GM23338 (cell line): ENCODE measurements at regions not wholly inside any gene's neighbourhood (a gene's known extent, or its start where the extent isn't known, plus 50 kb on each side); places are given as distances from the start of the nearest gene placed in this dataset.

Source experiments
- CTCF ChIP-seq, 2 experiments: fragments of 200-600 bp in 1 of 2; sonication (generic) in 1 of 2; conservative IDR thresholded peaks; 2 replicates each; pipeline versions ENCODE4 v1.5.1 to v1.6.1; 2016 to 2017; ENCODE audit warnings: antibody characterized with exemption in 2 of 2, low read depth in 2 of 2, mild to moderate bottlenecking in 2 of 2, moderate library complexity in 1 of 2
- EZH2 ChIP-seq: fragments of 200-600 bp; sonication (generic); IDR thresholded peaks from one replicate; pipeline ENCODE4 v1.8.0; 2017; ENCODE audit warnings: antibody characterized with exemption, mild to moderate bottlenecking, low read depth; ENCODE audit not compliant: unreplicated experiment
- REST ChIP-seq: IDR thresholded peaks from one replicate; pipeline ENCODE4 v1.6.1; 2018; ENCODE audit warnings: antibody characterized with exemption; ENCODE audit not compliant: unreplicated experiment

- TF ChIP-seq CTCF (conservative IDR thresholded peaks at IDR 0.05; ENCODE audit: low read depth in 2 of 2) (no peak), REST (no peak), EZH2 (no peak)
Measured at GRCh38 chr5:67935908-67936566, 279.5 kb upstream of the PIK3R1 start.
